LNCaP clone FGC (cell line): ENCODE measurements at regions not wholly inside any gene's neighbourhood (a gene's known extent, or its start where the extent isn't known, plus 50 kb on each side); places are given as distances from the start of the nearest gene placed in this dataset.

Source experiments
- DNase-seq: peaks from one replicate; pipeline ENCODE4 v3.0.0-alpha.2; 2011; ENCODE audit warnings: low read depth
- H3K4me3 ChIP-seq: 2 replicates; pipeline ENCODE4 v1.5.1; 2011; ENCODE audit warnings: mild to moderate bottlenecking, low read depth, low read length, control low read depth
- CTCF ChIP-seq: IDR thresholded peaks from 2 replicates; pipeline ENCODE4 v1.5.1; 2012; ENCODE audit warnings: mild to moderate bottlenecking; ENCODE audit not compliant: control insufficient read depth, insufficient read depth; ENCODE audit errors: extremely low read depth

- DNase-seq, result no peak
- H3K4me3 ChIP-seq, result no peak overlapping the region
- no peak for TF ChIP-seq CTCF
Measured at GRCh38 chr9:629146-629545, 212.4 kb upstream of the DMRT1 start.

GRCh38 chr9:630817-631216 is 210.7 kb upstream of the DMRT1 start:
- no peak for TF ChIP-seq CTCF
- H3K4me3 ChIP-seq, result no peak overlapping the region
- DNase-seq, result no peak

- DNase-seq, result no peak
- H3K4me3 ChIP-seq, result no peak overlapping the region
- TF ChIP-seq CTCF, result no peak
Measured at GRCh38 chr9:631596-631995, 209.9 kb upstream of the DMRT1 start.

GRCh38 chr9:633461-633860 is 208.0 kb upstream of the DMRT1 start:
- TF ChIP-seq CTCF, result no peak
- no peak overlapping the region for H3K4me3 ChIP-seq
- no peak for DNase-seq

GRCh38 chr9:636931-637591 is 204.4 kb upstream of the DMRT1 start:
- no peak overlapping the region for H3K4me3 ChIP-seq
- no peak for DNase-seq
- no peak for TF ChIP-seq CTCF

- no peak for DNase-seq
- no peak for TF ChIP-seq CTCF
- no peak overlapping the region for H3K4me3 ChIP-seq
Measured at GRCh38 chr9:638152-638551, 203.3 kb upstream of the DMRT1 start.

GRCh38 chr9:642014-642413 is 199.5 kb upstream of the DMRT1 start:
- no peak for TF ChIP-seq CTCF
- no peak overlapping the region for H3K4me3 ChIP-seq
- DNase-seq, result no peak
